Endothelial cell of hepatic sinusoid (primary cell): ENCODE measurements at regions not wholly inside any gene's neighbourhood (a gene's known extent, or its start where the extent isn't known, plus 50 kb on each side); places are given as distances from the start of the nearest gene placed in this dataset.

Experiments
- in situ Hi-C: cut with HindIII; loops from 2 replicates; pipeline ENCODE4 v1.10.0; 2017; ENCODE audit warnings: low sequenced_read_pairs

DNA sequence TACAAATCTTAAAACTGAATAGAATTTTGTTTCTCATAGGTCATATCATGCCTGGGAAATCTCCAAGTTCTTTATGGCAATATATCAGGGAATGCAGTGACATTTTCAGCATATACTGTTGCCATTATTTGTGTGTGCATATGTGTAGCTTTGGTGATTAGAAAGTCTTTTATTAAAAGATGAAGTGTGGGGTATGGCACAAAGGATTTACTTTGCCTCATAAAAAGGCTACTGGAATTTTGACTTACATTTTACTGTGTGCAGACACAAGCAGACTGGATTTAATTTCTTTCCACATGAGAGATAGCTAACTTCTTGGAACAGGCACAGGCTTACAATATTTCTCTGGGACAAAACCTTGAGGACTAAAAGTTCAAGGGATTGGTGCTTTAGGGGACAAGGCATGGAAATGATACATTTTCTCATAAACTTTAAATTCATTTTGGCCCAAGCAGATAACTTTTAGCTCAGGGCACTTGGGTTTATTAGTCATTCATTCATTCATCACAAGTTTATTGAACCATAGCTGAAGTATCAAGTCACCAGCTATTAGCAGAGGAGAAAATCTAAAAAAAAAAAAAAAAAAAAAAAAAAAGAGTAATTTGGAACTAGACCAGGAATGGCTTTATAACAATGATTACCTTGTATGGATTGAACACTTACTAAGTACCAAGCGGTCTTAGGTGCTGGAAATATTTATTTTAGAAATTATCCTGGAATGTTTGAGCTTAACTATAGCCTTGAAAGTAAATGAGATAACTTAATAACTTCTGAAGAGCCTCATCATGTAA lies 191.5 kb downstream of the SLIT2 start:
- in situ Hi-C loops, result no loop called here

DNA sequence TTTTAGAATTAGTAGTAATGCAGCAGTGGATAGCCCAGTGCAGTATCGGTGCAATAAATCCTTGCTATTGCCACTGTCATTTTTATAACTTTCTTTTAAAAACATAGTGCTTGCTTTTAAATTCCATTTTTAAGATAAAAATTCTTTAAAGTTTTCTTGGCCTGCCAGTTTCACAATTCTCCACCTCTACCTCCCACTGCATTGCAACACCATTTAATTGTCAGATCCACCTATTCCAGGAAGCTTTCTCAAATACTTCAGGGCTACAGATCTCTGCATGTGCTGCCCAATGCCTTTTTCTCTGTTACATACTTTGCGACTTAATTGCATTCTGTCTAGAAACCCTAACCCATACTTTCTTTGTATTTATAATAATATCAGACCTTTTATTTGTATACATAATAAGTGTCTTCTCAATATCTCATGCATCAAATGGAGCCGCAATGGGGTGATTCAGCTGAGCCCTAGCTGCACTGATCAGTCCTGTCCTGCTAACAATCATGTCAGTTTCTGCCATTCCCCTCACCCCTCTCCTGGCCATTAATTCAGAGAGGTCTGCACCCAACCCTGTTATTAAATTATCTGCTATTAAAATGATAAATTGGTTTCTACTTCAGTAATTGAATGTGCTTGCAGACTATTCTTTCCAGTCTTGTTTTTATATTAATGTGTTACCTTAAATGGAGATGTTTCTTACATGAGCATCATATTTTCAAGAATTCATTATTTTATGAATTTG lies 193.1 kb downstream of the SLIT2 start:
- in situ Hi-C loops, result no loop called here

DNA sequence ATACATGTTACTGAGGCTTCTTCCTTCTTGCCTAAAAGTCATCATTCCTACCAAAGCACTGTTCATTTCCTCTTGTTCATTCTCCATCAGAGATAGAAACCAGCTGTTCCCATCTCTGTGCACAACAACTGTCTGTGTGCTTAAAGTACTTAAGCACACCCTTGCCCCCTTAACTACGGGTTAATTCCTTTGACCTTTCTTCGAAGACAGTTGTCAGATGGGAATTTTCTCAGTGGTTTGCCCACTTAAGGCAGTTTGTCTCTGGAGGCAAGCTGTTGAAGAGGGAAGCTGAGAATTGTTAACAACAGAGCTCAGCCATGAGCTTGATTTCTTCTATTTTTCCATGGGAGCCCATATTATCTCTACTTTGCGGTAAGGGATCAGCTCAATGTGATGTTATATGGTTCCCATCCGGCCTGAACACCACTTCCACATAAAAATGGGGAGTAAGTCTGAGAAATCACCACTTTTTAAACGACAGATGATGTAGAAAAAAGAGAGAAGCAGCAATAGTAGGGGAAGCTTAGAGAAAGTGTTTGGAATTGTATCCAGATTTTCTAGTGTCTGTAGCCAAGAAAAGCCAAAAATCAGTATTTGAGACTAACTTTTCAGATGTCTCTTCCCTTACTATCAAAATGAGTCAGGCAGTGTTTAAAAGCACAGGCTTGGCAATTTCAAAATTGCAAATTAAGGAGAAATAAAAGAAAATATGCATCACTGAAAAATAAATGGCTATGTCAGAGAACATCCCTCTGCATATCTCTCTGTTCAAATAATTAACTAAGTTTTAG lies 194.4 kb downstream of the SLIT2 start:
- in situ Hi-C loops, result no loop called here

DNA sequence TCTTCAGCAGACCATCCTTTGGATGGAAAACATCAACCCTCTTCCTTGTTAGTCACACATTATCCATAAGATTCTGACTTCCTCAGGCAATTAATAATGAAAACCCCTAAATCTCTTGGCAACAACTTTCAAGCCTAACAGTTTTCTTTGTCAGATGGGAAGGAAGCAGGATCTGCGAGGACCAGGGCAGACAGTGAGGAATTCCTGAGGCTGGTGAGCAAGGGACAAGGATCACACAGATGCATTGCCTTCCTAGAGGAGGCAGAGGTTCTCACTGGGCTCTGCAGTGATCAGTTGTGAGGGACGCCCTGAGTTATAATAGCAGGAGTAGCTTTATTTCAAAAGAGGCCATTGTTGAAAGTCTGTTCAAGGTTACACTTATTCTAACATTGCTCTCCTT lies 195.4 kb downstream of the SLIT2 start:
- in situ Hi-C loops, result no loop called here

DNA sequence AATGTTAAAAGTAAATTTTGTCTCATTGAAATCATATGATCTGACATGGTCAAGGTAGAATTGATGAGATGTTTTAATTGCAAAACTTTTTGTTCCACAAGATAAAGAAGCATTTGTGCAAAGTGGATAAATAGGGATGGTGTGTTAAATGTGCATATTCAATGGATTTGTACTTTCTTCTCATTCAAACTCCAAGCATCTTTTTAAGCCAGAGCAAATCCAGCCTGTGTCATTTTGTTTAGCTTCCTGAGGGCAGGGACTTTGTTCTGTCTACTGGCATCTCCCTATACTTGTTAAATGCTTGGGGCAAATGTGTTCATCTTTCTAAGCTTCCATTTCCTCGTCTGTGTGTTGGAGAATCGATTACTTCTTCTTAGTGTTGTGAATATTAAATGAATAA lies 200.3 kb downstream of the SLIT2 start:
- in situ Hi-C loops, result no loop called here

DNA sequence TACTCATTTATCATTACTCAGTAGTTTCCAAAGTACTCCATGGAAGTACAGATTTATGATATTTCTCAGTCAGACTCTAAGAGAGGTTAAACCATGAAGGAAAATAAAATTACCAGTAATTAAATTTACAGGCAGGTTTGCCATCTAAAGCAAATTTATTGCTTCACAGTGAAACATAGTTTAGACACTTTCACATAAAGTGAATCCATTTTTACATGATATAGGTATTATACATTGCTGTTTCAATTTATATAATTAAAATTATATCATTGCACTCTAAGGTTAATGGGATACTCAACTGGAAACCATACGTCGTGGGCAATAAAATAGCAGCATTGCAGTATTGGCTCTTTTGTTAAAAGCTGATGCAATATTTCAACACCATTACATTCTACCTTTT lies 202.8 kb downstream of the SLIT2 start:
- in situ Hi-C loops, result no loop called here

DNA sequence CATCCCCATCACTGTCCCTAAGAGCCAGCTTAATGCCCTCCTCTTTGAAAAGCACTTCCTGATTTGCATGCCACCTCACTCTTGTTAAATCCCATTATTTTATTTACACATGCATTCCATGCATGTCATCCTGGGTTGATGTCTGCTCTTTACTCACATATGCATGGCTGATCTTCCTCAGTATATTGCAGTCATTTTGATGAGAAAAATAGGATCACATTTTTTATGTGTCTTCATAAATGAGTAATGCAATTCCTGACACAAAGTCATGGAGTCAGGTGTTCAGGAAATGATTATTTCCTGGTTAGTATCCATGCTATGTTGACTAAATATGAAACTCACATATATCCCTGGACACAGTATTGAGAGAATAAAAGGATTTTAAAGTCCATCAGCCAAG lies 204.7 kb downstream of the SLIT2 start:
- in situ Hi-C loops, result no loop called here

DNA sequence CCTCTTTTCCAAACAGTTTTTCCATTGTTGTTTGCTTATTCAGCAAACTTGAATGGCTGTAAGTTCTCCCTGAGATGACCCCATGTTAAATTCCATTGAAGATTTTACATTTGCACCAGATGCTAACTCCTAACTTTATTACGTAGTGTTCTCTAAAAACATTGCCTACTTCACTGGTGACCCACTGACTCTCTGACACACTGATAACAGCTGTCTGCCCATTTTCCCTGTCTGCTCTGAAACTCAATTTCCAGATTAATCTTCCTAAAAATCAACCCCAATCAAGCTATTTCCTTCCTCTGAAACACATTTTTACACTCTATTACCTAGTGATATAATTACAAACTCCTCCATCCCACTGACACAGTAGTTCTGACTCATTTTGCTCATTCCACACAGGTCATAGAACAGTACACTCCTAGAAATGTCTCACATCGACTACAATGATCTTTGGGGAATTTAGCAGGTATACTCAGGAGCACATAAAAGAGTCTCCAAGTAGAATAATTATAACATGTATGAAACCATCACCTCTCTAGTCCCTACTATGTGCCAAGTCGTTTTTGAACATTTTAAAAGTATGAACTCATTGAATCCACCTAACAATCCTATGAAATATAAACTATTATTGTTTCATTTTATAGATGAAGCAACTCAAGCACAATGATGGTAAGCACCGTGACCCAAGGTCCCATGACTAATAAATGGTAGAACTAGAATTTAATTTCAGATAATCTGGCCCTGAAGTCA lies 210.9 kb downstream of the SLIT2 start:
- in situ Hi-C loops, result no loop called here

DNA sequence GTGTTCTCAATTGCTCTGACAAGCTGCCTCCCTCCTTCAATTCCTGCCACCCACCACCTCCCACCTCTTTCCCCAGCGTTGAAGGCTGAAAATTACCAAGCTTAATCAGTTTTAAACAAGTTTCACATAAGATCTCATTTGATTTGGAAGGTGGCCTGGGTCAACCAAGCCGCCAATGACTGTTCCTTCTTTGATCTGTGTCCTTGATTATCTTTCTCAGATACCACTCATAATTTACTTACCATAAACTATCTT lies 211.4 kb downstream of the SLIT2 start:
- in situ Hi-C loops, result no loop called here

DNA sequence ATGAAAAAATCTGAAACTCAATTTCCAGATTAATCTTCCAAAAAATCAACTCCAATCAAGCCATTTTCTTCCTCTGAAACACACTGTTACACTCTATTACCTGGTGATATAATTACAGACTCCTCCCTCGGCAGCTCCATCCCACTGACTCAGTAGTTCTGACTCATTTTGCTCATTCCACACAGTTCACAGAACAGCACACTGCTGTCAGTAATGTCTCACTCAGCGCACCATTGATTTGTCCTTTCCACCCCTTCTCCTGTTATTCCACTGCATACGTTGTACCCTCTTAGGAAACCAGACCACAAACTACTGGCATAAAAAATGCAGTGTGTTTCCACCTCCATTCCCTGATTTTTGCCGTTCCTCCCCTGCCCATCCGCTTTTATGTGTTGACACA lies 212.7 kb downstream of the SLIT2 start:
- in situ Hi-C loops, result no loop called here

DNA sequence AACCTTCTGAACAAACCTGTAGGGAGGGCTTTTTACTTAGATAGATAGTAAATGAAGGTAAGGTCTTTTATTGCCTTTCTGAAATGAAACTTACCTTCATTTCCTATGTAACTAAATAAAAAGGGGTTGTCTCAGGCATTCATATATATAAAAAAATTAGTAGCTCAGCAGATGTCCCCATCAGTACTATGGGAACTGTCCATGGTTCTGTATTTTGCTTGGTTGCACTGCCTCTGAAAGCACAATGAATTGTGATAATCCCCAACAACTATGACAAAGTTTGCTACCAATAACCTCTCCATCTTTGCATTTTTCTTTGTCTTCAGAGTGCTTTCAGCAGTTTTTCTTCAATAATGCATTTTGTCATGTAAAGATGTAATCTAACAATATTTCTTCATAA lies 222.4 kb downstream of the SLIT2 start:
- in situ Hi-C loops, result no loop called here

DNA sequence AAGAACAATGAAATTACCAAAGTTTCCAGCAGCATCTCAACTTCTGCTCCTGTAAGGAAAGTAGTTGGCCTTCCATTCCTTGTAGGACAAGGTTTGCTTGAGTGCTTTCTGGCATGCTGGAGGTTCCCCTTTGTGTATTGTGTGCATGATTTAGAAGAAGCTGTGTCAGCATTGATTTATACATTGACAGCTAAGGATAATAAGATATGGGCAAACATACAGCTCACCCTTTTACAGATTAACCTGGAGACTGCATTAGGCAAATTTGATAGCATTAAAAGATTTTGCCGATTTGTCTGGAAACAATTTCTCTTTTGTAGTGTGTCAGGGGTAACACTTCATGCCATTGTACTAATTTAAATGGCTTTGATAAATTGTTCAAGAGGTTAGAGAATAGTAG lies 221.8 kb upstream of the PACRGL start:
- in situ Hi-C loops, result no loop called here

DNA sequence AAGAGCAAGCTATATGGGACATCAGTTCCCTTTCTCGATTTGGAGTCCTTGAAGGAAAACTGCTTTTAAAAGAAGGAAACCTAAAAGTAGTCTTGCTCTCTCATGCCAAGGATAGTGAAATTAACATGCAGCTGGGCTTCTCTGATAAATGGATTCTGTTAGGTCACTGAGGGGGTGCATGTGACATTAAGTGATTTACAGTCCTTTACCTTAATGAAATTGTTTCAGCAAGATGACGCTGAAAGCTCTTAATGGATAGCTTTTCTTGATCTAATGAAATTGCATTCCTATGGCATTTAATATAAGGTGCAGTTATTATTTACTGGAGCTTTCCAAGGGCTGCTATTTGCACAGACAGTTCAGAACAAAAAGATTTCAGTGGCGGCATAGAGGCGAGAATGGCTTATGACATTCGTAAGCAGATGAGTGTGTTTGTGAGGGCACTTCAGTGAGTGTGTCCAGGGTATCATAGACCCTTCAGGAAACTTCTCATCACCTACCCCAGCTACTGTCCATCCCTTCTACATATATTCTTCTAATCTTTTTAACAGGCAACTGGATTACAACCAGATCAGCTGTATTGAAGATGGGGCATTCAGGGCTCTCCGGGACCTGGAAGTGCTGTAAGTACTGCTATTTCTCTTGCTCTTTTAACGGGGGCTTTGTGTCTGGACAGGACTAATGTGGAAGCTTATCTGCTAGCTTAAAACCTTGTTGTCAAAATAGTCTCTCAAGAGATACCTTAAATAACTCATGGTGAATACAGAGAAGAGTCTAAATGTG lies 219.9 kb upstream of the PACRGL start:
- in situ Hi-C loops, result no loop called here

DNA sequence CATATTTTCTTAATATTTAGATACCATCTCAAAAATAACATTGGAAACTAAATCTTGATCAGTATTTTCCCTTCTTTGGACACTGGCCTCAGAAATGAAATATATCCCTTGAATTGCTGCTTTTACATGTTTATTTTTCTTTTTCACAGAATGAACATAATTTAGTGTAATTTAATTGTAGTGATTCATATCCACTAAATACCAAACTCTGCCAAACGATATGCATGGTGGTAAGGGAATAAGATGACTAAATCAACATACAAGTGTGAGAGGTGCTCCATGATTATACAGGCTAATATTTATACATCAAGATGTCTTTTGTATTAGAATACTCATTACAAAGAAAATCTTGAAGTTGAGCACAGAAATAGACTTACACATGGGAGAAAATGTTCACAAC lies 216.8 kb upstream of the PACRGL start:
- in situ Hi-C loops, result no loop called here

DNA sequence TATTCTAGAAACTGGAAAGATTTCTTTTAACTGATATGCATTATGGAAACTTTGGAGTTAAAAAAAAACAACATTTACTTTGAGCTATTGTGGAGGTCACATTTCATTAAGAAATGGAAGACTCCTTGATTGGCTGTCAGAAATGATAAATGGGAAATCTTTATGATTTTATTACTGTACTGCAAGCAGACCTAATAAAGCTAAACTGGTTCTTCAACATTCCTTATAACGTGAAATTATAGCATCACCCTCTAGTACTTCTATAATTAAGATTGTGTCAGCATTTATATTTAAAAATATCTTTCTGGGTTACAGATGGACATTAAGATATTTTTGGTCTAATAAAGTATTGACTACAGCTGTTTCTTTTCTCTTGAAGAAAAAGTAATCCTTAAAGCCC lies 213.8 kb upstream of the PACRGL start:
- in situ Hi-C loops, result no loop called here

DNA sequence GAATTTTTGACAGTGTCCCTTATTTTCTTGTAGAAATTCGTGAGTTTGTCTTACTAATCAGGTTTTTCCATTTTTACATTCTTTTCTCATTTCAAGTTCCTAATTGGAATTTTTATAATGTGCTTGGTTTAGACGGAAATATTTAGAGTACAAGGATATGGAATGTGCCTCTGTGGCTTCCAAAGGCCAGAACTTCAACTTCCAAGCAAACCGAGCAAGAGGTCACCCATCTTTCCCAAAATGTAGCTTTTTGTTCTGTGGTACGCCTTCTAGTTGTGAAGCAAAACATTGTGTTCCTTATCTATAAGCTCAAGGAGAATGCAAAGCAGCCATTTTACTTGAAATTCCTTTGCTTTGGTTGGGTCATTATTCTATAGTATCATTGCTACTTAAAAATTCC lies 212.8 kb upstream of the PACRGL start:
- in situ Hi-C loops, result no loop called here

DNA sequence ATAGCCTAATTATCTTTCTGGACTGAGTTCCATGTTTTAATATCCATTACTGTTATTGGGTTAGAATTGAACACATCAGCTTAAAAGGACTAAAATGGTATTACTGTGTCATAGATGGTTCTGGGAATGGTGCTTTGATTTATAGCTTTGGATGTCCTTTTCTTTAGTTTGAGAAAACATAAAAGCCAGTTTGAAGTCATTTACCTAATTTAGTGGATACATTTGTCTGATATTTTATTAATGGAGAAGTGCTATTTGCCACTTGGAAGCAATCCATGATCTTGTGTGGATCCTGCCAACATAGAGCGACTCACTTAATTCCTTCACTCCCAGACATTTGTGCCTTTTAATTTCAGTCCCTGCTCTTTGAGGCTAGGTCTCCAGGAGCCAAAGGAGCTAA lies 212.4 kb upstream of the PACRGL start:
- in situ Hi-C loops, result no loop called here

DNA sequence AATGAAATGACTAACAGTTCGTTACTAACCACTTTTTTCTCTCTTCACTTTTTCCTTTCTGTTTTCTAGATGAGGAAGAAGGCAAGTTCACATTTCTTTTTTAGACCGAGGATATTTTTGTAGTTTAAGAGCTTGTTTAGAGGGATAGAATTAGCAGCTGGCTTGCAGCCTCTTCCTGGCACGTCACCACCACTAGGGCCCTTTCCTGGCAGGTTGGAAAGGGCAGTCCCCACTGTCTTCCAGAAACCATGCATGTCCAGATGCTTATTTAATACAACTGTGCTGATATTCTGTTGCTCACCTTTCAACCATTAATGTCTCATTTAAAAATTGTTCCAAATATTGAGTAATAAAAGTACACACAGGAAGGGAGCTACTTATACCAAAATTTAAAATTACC lies 209.5 kb upstream of the PACRGL start:
- in situ Hi-C loops, result no loop called here

DNA sequence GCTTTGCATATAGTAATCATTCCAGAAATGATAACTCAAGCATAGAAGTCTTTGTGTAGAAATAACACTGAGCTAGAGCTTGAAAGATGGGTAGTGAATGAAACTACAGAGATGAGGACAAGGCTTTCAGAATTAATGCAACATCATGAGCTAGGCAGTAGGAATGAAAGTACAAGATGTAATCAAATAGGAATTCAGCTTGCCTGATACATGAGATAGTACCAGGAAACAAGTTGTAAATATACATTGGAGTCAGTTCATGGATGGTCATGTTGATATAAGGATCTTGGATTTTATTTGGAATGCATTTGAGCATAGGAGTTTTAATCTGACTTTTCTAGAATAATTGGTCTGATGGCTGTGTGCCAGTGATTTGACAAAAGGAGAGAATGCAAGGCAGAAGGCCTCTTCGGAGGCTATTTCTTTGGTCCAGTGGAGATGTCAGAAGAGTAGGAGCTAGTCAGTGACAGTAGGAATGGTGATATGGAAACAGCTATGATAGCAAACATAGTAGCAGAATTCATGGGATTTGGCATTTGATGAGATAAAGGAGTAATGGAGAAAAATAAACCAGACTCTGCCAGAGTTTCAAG lies 206.4 kb upstream of the PACRGL start:
- in situ Hi-C loops, result no loop called here

DNA sequence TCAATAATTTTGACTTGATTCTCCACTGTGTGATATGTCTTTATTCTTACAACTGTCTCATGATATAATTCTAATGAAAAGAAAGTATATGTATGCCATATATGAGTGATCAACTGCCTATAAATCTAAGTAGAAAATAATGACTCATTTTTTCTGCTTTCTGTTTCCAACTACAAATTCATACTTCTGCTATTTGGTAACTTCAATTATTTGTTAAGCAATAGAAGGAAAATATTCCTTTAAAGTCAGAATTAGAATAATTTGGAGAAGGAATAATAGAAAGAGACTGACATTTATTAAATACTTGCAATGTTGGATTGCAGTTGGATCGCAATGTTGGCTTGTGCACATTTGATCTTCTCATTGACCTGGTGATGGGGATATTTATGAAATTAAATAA lies 204.2 kb upstream of the PACRGL start:
- in situ Hi-C loops, result no loop called here
